K562 (cell line): ENCODE measurements at regions not wholly inside any gene's neighbourhood (a gene's known extent, or its start where the extent isn't known, plus 50 kb on each side); places are given as distances from the start of the nearest gene placed in this dataset.

ENCODE experiments used
- EZH2 ChIP-seq: IDR thresholded peaks from 2 replicates; pipeline ENCODE4 v1.6.1; 2012; ENCODE audit warnings: low read depth, mild to moderate bottlenecking, inconsistent platforms, low read length, borderline replicate concordance
- GTF2F1 ChIP-seq: IDR thresholded peaks from 2 replicates; pipeline ENCODE4 v1.6.1; 2011; ENCODE audit warnings: low read depth, low read length, improper control_type of control experiment
- KDM2B ChIP-seq: fragments of 250-450 bp; sonication (Bioruptor Pico); IDR thresholded peaks from 2 replicates; pipeline ENCODE4 v1.8.0; 2021; ENCODE audit warnings: mild to moderate bottlenecking, moderate library complexity
- NR2F6 ChIP-seq: fragments of 450-650 bp; formaldehyde crosslinking; IDR thresholded peaks from 2 replicates; pipeline ENCODE4 v1.4.0; 2020; ENCODE audit warnings: mild to moderate bottlenecking
- RAD21 ChIP-seq, 2 experiments: fragments of 250-450 bp in 1 of 2; fragments of 450-650 bp in 1 of 2; sonication (Bioruptor Pico) in 1 of 2; formaldehyde crosslinking in 1 of 2; IDR thresholded peaks in 1 of 2; conservative IDR thresholded peaks in 1 of 2; 2 replicates each; pipeline versions ENCODE4 v1.4.0 to v1.8.0; 2020 to 2022; ENCODE audit warnings: mild to moderate bottlenecking in 2 of 2, moderate library complexity in 1 of 2
- RB1 ChIP-seq: fragments of 450-650 bp; IDR thresholded peaks from 2 replicates; pipeline ENCODE4 v1.6.1; 2017; ENCODE audit warnings: low read depth, mild to moderate bottlenecking
- SIN3A ChIP-seq, 2 experiments: fragments of 150-350 bp in 1 of 2; IDR thresholded peaks; 2 replicates each; pipeline ENCODE4 v1.6.1; 2011 to 2016; ENCODE audit warnings: borderline replicate concordance in 2 of 2, low read depth in 2 of 2, low read length in 2 of 2, mild to moderate bottlenecking in 2 of 2, moderate library complexity in 2 of 2; ENCODE audit not compliant: control insufficient read depth in 1 of 2
- SP2 ChIP-seq: IDR thresholded peaks from 2 replicates; pipeline ENCODE4 v1.6.1; 2011; ENCODE audit warnings: mild to moderate bottlenecking, low read depth, low read length, moderate library complexity; ENCODE audit not compliant: poor library complexity, severe bottlenecking; ENCODE audit errors: extremely low read depth
- ZNF347 ChIP-seq: fragments of 450-650 bp; formaldehyde crosslinking; IDR thresholded peaks from 2 replicates; pipeline ENCODE4 v1.4.0; 2020; ENCODE audit warnings: low read depth, mild to moderate bottlenecking, moderate library complexity
- ZNF445 ChIP-seq: fragments of 250-450 bp; sonication (Bioruptor Pico); IDR thresholded peaks from 2 replicates; pipeline ENCODE4 v1.4.0; 2020; ENCODE audit warnings: low read depth, mild to moderate bottlenecking, moderate library complexity
- TF ChIP-seq, protein P1 (sequence below): fragments of 450-650 bp; IDR thresholded peaks from 2 replicates; pipeline ENCODE4 v1.6.1; 2017; ENCODE audit warnings: mild to moderate bottlenecking, moderate library complexity
- TF ChIP-seq, protein P2 (sequence below), 3 experiments: IDR thresholded peaks in 2 of 3; conservative IDR thresholded peaks in 1 of 3; 2 replicates each; pipeline ENCODE4 v1.5.1; 2011 to 2012; ENCODE audit warnings: low read length in 3 of 3, mild to moderate bottlenecking in 3 of 3, control low read depth in 2 of 3, improper control_type of control experiment in 1 of 3, inconsistent platforms in 1 of 3, low read depth in 1 of 3, mixed read lengths in 1 of 3, moderate library complexity in 1 of 3; ENCODE audit not compliant: insufficient read depth in 2 of 3
- TF ChIP-seq, protein P3 (sequence below): fragments of 450-650 bp; IDR thresholded peaks from 2 replicates; pipeline ENCODE4 v1.7.1; 2018; ENCODE audit warnings: mild to moderate bottlenecking, low read depth; ENCODE audit not compliant: partially characterized antibody

DNA sequence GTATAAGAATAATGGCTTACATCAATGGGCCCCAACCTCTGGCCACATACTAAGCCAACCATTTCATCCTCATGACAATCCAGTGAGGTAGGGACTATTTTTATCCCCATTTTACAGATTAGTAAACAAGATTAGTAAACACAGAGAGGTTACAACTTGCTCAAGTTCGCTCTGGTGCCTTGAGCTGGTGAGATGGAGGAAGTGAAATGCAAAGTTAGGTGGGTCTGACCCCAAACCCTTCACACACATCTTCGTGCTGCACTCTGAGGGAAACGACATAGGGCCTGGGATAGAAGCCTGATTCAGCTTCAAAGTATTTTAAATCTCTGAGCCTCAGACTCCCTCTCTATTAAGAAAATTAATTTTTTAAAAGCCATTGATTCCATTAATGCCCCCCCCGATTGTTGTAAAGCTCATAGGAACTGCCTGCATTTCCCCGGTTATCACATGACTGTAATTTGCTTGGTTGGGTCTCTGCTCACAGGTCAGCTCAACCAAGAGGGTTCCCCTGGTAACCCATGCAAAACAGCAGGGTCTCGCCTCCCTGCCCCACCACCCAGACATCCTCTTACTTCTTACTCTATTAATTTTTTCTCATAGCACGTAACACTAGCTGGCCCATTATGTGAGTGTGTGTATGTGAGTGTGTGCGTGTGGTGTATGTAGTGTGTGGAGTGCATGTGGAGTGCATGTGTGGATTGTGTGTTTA, 221.2 kb downstream of the MAFB start:
- no peak for TF ChIP-seq KDM2B (CRISPR knock-in tag)
- TF ChIP-seq, protein P1, sequence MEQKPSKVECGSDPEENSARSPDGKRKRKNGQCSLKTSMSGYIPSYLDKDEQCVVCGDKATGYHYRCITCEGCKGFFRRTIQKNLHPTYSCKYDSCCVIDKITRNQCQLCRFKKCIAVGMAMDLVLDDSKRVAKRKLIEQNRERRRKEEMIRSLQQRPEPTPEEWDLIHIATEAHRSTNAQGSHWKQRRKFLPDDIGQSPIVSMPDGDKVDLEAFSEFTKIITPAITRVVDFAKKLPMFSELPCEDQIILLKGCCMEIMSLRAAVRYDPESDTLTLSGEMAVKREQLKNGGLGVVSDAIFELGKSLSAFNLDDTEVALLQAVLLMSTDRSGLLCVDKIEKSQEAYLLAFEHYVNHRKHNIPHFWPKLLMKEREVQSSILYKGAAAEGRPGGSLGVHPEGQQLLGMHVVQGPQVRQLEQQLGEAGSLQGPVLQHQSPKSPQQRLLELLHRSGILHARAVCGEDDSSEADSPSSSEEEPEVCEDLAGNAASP: no peak
- TF ChIP-seq, protein P2, sequence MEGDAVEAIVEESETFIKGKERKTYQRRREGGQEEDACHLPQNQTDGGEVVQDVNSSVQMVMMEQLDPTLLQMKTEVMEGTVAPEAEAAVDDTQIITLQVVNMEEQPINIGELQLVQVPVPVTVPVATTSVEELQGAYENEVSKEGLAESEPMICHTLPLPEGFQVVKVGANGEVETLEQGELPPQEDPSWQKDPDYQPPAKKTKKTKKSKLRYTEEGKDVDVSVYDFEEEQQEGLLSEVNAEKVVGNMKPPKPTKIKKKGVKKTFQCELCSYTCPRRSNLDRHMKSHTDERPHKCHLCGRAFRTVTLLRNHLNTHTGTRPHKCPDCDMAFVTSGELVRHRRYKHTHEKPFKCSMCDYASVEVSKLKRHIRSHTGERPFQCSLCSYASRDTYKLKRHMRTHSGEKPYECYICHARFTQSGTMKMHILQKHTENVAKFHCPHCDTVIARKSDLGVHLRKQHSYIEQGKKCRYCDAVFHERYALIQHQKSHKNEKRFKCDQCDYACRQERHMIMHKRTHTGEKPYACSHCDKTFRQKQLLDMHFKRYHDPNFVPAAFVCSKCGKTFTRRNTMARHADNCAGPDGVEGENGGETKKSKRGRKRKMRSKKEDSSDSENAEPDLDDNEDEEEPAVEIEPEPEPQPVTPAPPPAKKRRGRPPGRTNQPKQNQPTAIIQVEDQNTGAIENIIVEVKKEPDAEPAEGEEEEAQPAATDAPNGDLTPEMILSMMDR (IDR thresholded peaks at IDR 0.05 in 2 of 3, conservative IDR thresholded peaks at IDR 0.05 in 1 of 3; ENCODE audit: insufficient read depth in 2 of 3, low read depth in 1 of 3, low read length in 3 of 3): no peak
- no peak for TF ChIP-seq RAD21 (CRISPR knock-in tag; conservative IDR thresholded peaks at IDR 0.05 in 1 of 2, IDR thresholded peaks at IDR 0.05 in 1 of 2)
- TF ChIP-seq EZH2: no peak
- TF ChIP-seq SIN3A (IDR thresholded peaks at IDR 0.05; ENCODE audit: borderline replicate concordance in 2 of 2, control insufficient read depth in 1 of 2, low read depth in 2 of 2, low read length in 2 of 2): no peak
- no peak for TF ChIP-seq GTF2F1
- no peak for TF ChIP-seq RB1
- no peak for TF ChIP-seq NR2F6
- TF ChIP-seq, protein P3, sequence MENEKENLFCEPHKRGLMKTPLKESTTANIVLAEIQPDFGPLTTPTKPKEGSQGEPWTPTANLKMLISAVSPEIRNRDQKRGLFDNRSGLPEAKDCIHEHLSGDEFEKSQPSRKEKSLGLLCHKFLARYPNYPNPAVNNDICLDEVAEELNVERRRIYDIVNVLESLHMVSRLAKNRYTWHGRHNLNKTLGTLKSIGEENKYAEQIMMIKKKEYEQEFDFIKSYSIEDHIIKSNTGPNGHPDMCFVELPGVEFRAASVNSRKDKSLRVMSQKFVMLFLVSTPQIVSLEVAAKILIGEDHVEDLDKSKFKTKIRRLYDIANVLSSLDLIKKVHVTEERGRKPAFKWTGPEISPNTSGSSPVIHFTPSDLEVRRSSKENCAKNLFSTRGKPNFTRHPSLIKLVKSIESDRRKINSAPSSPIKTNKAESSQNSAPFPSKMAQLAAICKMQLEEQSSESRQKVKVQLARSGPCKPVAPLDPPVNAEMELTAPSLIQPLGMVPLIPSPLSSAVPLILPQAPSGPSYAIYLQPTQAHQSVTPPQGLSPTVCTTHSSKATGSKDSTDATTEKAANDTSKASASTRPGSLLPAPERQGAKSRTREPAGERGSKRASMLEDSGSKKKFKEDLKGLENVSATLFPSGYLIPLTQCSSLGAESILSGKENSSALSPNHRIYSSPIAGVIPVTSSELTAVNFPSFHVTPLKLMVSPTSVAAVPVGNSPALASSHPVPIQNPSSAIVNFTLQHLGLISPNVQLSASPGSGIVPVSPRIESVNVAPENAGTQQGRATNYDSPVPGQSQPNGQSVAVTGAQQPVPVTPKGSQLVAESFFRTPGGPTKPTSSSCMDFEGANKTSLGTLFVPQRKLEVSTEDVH: no peak
- no peak for TF ChIP-seq SP2
- TF ChIP-seq ZNF347 (CRISPR knock-in tag): no peak
- no peak for TF ChIP-seq ZNF445 (CRISPR knock-in tag)
